MM.1S (cell line): ENCODE measurements at regions not wholly inside any gene's neighbourhood (a gene's known extent, or its start where the extent isn't known, plus 50 kb on each side); places are given as distances from the start of the nearest gene placed in this dataset.

Experiments
- CTCF ChIP-seq: fragments of 300-600 bp; sonication (generic); IDR thresholded peaks from 2 replicates; pipeline ENCODE4 v1.5.1; 2016; ENCODE audit warnings: antibody characterized with exemption, low read length, mixed read lengths
- EZH2 ChIP-seq: fragments of 300-600 bp; sonication (generic); optimal IDR thresholded peaks from 2 replicates; pipeline ENCODE3; 2017; ENCODE audit warnings: low read depth, mild to moderate bottlenecking, antibody characterized with exemption, low read length, mixed read lengths

GRCh38 chr18:8989855-8990254, 112.6 kb upstream of the NDUFV2 start:
- TF ChIP-seq CTCF (no peak), EZH2 (no peak)
